Upper lobe of left lung (tissue), 6 donors: ENCODE measurements at regions not wholly inside any gene's neighbourhood (a gene's known extent, or its start where the extent isn't known, plus 50 kb on each side); places are given as distances from the start of the nearest gene placed in this dataset.
A peak's percentile ranks its signal among the peaks of the same experiment; 100 is the strongest.

Experiments used
- ATAC-seq, 2 donors: fragments of 200-7000 bp; cut with Tn5 transposase; one replicate each; pipeline ENCODE4 v1.9.1; 2022; ENCODE audit warnings: mild to moderate bottlenecking in 2 of 2, moderate library complexity in 2 of 2; ENCODE audit not compliant: low FRiP score in 2 of 2
- DNase-seq, 2 donors: peaks; one replicate each; pipeline ENCODE4 v3.0.0-alpha.2; 2019 to 2020
- H3K27ac ChIP-seq, 4 donors: fragments of 200-600 bp; sonication (generic); one replicate each; pipeline ENCODE4 v1.5.1; 2016 to 2019
- H3K27me3 ChIP-seq, 4 donors: fragments of 200-600 bp; sonication (generic); one replicate each; pipeline ENCODE4 v1.5.1; 2017 to 2019
- H3K36me3 ChIP-seq, 4 donors: fragments of 200-600 bp; sonication (generic); one replicate each; pipeline ENCODE4 v1.5.1; 2016 to 2019
- H3K4me1 ChIP-seq, 4 donors: fragments of 200-600 bp; sonication (generic); one replicate each; pipeline ENCODE4 v1.5.1; 2018 to 2019
- H3K4me3 ChIP-seq, 4 donors: fragments of 200-600 bp; sonication (generic); one replicate each; pipeline ENCODE4 v1.5.1; 2017 to 2019; ENCODE audit warnings: mild to moderate bottlenecking in 2 of 4, moderate library complexity in 1 of 4
- H3K9me3 ChIP-seq, 4 donors: fragments of 200-600 bp; sonication (generic); one replicate each; pipeline ENCODE4 v1.5.1; 2018 to 2019
- EP300 ChIP-seq, 4 donors: sonication (generic); formaldehyde crosslinking; IDR thresholded peaks; one replicate each; pipeline ENCODE4 v1.5.1; 2017; ENCODE audit warnings: antibody characterized with exemption in 4 of 4, control low read depth in 2 of 4
- POLR2A ChIP-seq, 4 donors: fragments of 450-650 bp; IDR thresholded peaks; one replicate each; pipeline ENCODE4 v1.5.1; 2016 to 2017; ENCODE audit warnings: antibody characterized with exemption in 4 of 4, mild to moderate bottlenecking in 2 of 4
- POLR2AphosphoS5 ChIP-seq, 2 donors: sonication (generic); formaldehyde crosslinking; IDR thresholded peaks; one replicate each; pipeline ENCODE4 v1.5.1; 2017; ENCODE audit warnings: antibody characterized with exemption in 2 of 2
- WGBS, 2 donors: methylation state at CpG; one replicate each; pipeline ENCODE4 v1.1.5; 2017 to 2018; 5-methylcytosine and 5-hydroxymethylcytosine counted together
- TF ChIP-seq, protein P1 (sequence below), 6 experiments: fragments of 450-650 bp in 4 of 6; fragments of 200-600 bp in 2 of 6; sonication (generic) in 2 of 6; IDR thresholded peaks; one replicate each; pipeline ENCODE4 v1.5.1; 2016 to 2019; ENCODE audit warnings: antibody characterized with exemption in 6 of 6
- donor health status: DM: no; HTN: no; CAD: no; lungs with moderate emphysema.
- donor health status: DM: no; HTN: yes; CAD: no; lungs with severe emphysema.

DNA sequence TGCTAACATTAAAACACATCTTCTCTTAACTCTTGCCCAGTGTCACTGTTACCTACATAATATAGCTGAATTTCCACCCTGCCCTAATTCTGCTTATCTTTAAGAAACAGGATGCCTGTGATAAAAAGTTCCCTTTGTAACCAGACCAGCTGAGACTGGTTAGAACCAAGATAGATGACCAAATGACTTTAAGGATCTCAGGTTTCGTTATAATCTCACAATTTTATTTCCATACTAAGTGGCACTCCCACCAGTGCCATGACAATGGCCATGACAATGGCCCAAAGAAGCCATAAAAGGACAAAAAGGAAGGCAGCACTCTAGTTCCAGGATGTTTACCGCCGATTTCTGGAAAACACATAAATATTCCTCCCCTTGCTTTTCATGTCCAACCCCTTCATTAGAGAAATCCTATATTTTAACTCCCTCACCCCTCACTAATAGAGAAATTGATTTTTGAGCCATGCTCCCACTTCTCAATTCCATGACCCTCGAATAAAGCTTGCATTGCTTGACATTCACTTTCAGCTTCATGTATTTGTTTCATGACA is 126.1 kb downstream of the ELAPOR2 start:
- H3K4me1 ChIP-seq: peaks cover 0 to 9% (median 6%) of the 10 kb centered on the region in 4 donors
- no peak for ATAC-seq
- TF ChIP-seq, protein P1, sequence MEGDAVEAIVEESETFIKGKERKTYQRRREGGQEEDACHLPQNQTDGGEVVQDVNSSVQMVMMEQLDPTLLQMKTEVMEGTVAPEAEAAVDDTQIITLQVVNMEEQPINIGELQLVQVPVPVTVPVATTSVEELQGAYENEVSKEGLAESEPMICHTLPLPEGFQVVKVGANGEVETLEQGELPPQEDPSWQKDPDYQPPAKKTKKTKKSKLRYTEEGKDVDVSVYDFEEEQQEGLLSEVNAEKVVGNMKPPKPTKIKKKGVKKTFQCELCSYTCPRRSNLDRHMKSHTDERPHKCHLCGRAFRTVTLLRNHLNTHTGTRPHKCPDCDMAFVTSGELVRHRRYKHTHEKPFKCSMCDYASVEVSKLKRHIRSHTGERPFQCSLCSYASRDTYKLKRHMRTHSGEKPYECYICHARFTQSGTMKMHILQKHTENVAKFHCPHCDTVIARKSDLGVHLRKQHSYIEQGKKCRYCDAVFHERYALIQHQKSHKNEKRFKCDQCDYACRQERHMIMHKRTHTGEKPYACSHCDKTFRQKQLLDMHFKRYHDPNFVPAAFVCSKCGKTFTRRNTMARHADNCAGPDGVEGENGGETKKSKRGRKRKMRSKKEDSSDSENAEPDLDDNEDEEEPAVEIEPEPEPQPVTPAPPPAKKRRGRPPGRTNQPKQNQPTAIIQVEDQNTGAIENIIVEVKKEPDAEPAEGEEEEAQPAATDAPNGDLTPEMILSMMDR (IDR thresholded peaks at IDR 0.05): no peak
- WGBS, 2 donors: 87 to 92% methylated on average over 4 of the region's 4 CpGs
- H3K4me3 ChIP-seq: no peak overlapping the region
- no peaks in the 10 kb centered on the region for H3K9me3 ChIP-seq
- no peak for DNase-seq
- H3K36me3 ChIP-seq: peaks cover 0 to 13% (median 1%) of the 10 kb centered on the region in 4 donors
- peak overlapping the region in 1 of 4 donors; percentile 73 for H3K27ac ChIP-seq
- H3K27me3 ChIP-seq: no peaks in the 10 kb centered on the region

GRCh38 chr7:86932038-86932512 is 127.4 kb downstream of the ELAPOR2 start:
- TF ChIP-seq, protein P1 (IDR thresholded peaks at IDR 0.05): peak in 1 of 6 experiments; percentile 8
- TF ChIP-seq POLR2AphosphoS5 (IDR thresholded peaks at IDR 0.05) (peak in 1 of 2 donors; percentile 43), EP300 (IDR thresholded peaks at IDR 0.05) (peak in 2 of 4 donors; percentile 18 to 34), POLR2A (IDR thresholded peaks at IDR 0.05) (no peak)
- peak in 1 of 2 donors; percentile 63 for DNase-seq
- Histone ChIP-seq H3K36me3 (no peaks in the 10 kb centered on the region), H3K27me3 (no peaks in the 10 kb centered on the region), H3K9me3 (no peaks in the 10 kb centered on the region), H3K4me1 (peaks cover 0 to 9% (median 6%) of the 10 kb centered on the region in 4 donors), H3K27ac (peak overlapping the region; percentile 9 to 73 (median 40)), H3K4me3 (no peak overlapping the region)
- peak; percentile 89 to 95 for ATAC-seq
- whole genome bisulfite sequencing, 2 donors: 50 to 76% methylated on average over 3 of the region's 3 CpGs

GRCh38 chr7:86931439-86931838 is 128.0 kb downstream of the ELAPOR2 start:
- H3K27ac ChIP-seq: peak overlapping the region in 2 of 4 donors; percentile 18 to 24
- 81 to 85% methylated on average over 2 of the region's 2 CpGs for WGBS, 2 donors

DNA sequence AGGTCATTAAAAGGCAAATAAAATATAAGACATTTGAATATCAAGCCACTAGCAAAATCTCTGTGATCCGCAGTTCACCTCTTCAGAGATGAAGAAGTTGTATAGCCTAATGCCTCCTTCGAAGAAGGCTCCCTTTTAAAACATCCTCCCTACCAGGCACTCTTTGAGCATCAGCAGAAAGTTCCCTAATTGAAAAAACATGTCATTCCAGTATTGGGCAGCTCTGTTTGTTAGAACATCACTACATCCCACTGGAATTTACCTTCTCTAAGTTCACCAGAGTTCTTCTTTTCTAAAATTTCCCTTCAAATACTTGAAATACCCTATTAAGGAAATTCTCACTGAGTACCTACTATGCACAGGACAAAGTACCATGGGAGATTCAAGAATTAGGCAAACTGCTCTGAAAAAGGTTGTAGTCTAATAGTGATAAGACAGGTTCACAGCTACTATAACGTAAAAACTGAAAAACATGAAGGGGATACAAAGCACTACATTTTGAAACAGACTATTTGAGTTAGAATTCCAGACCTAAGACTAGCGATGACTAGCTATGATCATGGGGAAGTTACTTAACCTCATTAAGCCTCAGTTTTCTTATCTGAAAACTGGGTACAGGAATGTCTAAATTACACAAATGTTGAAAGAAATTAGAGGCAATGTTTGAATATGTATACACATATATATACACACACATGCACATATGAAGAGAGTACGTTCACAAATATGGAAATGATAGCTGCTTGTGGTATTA is 128.7 kb downstream of the ELAPOR2 start:
- Histone ChIP-seq H3K4me3 (no peak overlapping the region), H3K27me3 (no peaks in the 10 kb centered on the region), H3K36me3 (peaks cover 0 to 4% (median 0%) of the 10 kb centered on the region in 4 donors), H3K27ac (peak overlapping the region in 1 of 4 donors; percentile 24), H3K9me3 (no peaks in the 10 kb centered on the region), H3K4me1 (peaks cover 0 to 9% (median 6%) of the 10 kb centered on the region in 4 donors)
- no peak for DNase-seq
- 92 to 94% methylated on average over 5 of the region's 5 CpGs for WGBS, 2 donors
- no peak for ATAC-seq
- TF ChIP-seq, protein P1 (IDR thresholded peaks at IDR 0.05): no peak
- no peak for TF ChIP-seq POLR2A (IDR thresholded peaks at IDR 0.05)
- TF ChIP-seq POLR2AphosphoS5 (IDR thresholded peaks at IDR 0.05): no peak
- TF ChIP-seq EP300 (IDR thresholded peaks at IDR 0.05): no peak

More at GRCh38 chr7:86931439-86931838, 128.0 kb downstream of the ELAPOR2 start:
- Histone ChIP-seq H3K36me3 (peaks cover 0 to under 1% (median 0%) of the 10 kb centered on the region in 4 donors), H3K27me3 (no peaks in the 10 kb centered on the region), H3K4me3 (no peak overlapping the region), H3K4me1 (peaks cover 0 to 9% (median 6%) of the 10 kb centered on the region in 4 donors), H3K9me3 (no peaks in the 10 kb centered on the region)
- TF ChIP-seq POLR2A (IDR thresholded peaks at IDR 0.05) (no peak), POLR2AphosphoS5 (IDR thresholded peaks at IDR 0.05) (no peak), EP300 (IDR thresholded peaks at IDR 0.05) (no peak)
- TF ChIP-seq, protein P1 (IDR thresholded peaks at IDR 0.05): no peak
- ATAC-seq (no peak), DNase-seq (no peak)
